ENCODE measurements at regions not wholly inside any gene's neighbourhood (a gene's known extent, or its start where the extent isn't known, plus 50 kb on each side); places are given as distances from the start of the nearest gene placed in this dataset.

DNA sequence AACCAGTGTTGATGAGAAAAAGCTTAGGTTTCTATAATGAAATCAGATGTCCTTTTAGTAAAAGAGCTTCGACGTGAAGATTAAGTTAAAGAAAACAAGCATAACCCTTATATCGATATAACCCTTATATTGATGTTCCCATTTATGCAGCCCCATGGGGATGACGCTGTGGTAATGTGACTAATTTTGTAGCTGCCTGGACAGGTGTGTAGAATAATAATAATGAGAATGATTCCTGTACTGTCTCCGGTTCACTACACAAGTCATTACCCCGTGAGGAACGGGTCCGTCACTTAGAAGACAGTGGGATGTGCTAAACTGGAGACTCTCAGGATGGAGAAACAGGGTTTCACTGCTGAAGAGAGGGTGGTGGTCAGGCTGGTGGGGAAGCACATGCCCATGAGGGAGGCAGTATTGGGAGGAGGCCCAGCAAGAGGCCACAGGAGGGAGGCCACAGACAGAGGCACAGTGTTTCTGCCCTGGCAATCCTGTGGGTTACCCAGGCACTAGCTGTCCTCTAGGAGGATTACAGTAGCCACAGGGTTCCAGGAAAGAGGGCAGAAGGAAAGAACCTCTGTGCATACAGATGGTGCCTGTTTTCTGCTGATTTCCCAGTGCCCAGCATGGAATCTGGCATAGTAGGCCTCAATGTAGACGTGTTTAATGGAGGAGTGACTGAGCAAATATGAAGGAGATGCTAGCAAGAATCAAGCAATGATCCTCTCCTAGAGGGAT, 191.1 kb upstream of the TSC22D2 start:
- Histone ChIP-seq H3K4me1 (peaks cover 16% of the 10 kb centered on the region), H3K9me3 (no peaks in the 10 kb centered on the region), H3K27me3 (no peaks in the 10 kb centered on the region), H3K27ac (no peak overlapping the region), H3K36me3 (no peaks in the 10 kb centered on the region), H3K4me3 (no peak overlapping the region)
- TF ChIP-seq, protein P1, sequence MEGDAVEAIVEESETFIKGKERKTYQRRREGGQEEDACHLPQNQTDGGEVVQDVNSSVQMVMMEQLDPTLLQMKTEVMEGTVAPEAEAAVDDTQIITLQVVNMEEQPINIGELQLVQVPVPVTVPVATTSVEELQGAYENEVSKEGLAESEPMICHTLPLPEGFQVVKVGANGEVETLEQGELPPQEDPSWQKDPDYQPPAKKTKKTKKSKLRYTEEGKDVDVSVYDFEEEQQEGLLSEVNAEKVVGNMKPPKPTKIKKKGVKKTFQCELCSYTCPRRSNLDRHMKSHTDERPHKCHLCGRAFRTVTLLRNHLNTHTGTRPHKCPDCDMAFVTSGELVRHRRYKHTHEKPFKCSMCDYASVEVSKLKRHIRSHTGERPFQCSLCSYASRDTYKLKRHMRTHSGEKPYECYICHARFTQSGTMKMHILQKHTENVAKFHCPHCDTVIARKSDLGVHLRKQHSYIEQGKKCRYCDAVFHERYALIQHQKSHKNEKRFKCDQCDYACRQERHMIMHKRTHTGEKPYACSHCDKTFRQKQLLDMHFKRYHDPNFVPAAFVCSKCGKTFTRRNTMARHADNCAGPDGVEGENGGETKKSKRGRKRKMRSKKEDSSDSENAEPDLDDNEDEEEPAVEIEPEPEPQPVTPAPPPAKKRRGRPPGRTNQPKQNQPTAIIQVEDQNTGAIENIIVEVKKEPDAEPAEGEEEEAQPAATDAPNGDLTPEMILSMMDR (IDR thresholded peaks at IDR 0.05), result no peak
- no peak for TF ChIP-seq POLR2AphosphoS5 (IDR thresholded peaks at IDR 0.05; ENCODE audit: insufficient read depth in 1 of 2, low read depth in 1 of 2)
- TF ChIP-seq POLR2A (IDR thresholded peaks at IDR 0.05), result no peak
- peak in 1 of 2 donors; percentile 83 for DNase-seq (ENCODE audit: extremely low spot score in 2 of 2)
- intact Hi-C loops (cut with DNase I), result no loop called here

DNA sequence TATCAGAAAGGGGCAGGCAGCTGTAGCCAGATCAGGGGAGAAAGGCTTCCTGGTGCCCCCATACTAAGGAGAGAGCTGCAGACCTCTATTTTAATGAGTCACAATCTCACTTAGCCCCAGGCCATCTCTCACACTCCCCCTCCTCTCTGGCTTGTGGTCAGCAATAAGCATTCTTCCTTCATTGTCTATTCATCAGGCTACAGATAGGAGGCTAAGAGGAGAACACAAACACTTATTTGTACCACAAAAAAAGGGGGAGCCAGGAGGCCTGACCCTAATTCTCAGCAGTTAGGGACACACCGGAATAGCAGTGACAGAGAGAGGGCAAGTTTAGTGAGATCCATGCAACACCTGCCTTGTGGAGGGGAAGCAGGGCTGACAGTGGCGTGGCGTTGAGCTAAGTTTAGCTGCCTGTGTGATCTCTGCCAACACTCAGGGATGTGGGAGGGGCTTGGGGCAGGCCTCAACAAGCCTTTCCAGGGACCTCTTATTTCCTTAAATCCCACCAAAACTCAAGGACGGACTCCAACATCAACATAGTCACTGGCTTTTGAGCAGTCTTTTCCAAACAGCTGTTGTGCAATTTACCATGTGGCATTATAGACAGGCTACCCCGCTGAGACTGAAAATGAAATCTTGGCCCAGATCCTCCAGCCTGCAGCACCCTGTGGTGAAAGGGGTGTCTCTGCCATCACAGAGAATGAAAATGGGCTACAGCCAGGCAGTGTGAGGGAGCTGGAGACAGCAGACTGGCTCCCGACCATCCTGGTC, 191.9 kb upstream of the TSC22D2 start:
- no peak overlapping the region for H3K4me3 ChIP-seq

DNA sequence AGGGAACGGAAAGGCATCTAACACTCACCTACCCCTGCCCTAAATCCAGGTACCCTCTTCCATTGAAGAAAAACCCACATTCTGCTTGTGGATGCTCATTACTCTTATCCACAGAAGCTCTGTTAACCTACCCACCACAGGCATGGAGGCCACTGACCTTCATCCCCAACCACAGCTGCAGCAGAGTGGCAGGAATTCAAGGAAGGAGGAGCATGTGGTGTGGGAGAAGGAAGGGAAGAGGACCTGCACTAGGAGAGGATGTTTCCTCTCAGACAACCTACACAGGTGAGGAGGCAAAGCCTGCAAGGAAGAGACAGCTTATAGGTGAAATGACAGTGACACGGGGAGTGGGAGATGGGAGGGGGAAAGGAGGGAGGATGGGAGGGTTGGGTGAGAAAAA, 192.5 kb upstream of the TSC22D2 start:
- peaks cover 11% of the 10 kb centered on the region for H3K4me1 ChIP-seq
- intact Hi-C loops (cut with DNase I), result no loop called here
- H3K27me3 ChIP-seq, result no peaks in the 10 kb centered on the region
- TF ChIP-seq, protein P1 (IDR thresholded peaks at IDR 0.05), result no peak
- H3K4me3 ChIP-seq, result no peak overlapping the region
- no peak overlapping the region for H3K27ac ChIP-seq
- no peaks in the 10 kb centered on the region for H3K36me3 ChIP-seq
- DNase-seq (ENCODE audit: extremely low spot score in 2 of 2), result peak in 1 of 2 donors; percentile 65
- no peaks in the 10 kb centered on the region for H3K9me3 ChIP-seq

More for the DNA sequence above, 191.9 kb upstream of the TSC22D2 start:
- TF ChIP-seq POLR2AphosphoS5 (IDR thresholded peaks at IDR 0.05; ENCODE audit: insufficient read depth in 1 of 2, low read depth in 1 of 2), result no peak
- TF ChIP-seq, protein P1 (IDR thresholded peaks at IDR 0.05), result no peak
- no peak for TF ChIP-seq POLR2A (IDR thresholded peaks at IDR 0.05)
- H3K36me3 ChIP-seq, result no peaks in the 10 kb centered on the region
- H3K27ac ChIP-seq, result no peak overlapping the region
- intact Hi-C loops (cut with DNase I), result no loop called here
- peak in 1 of 2 donors; percentile 77 for DNase-seq (ENCODE audit: extremely low spot score in 2 of 2)
- H3K4me1 ChIP-seq, result peaks cover 13% of the 10 kb centered on the region
- H3K27me3 ChIP-seq, result no peaks in the 10 kb centered on the region
- no peaks in the 10 kb centered on the region for H3K9me3 ChIP-seq

DNA sequence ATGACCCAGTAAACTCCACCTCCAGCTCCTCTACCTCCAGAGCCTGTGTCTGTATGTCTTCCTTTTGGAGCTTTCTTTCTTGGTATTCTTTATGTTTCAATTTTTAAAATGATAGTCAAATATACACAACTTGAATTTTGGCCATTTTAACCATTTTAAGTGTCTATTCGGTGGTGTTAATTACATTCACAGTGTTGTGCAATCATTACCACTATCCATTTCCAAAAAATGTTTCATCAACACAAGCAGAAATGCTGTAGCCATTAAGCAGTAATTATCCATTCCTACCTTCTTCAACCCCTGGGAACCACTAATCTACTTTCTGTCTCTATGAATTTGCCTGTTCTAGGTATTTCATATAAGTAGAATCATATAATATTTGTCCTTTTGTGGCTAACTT, 194.5 kb upstream of the TSC22D2 start:
- DNase-seq (ENCODE audit: extremely low spot score in 2 of 2), result no peak
- intact Hi-C loops (cut with DNase I), result no loop called here
- H3K9me3 ChIP-seq, result no peaks in the 10 kb centered on the region

More for the DNA sequence above, 194.5 kb upstream of the TSC22D2 start:
- TF ChIP-seq, protein P1 (IDR thresholded peaks at IDR 0.05), result no peak
- TF ChIP-seq POLR2AphosphoS5 (IDR thresholded peaks at IDR 0.05; ENCODE audit: insufficient read depth in 1 of 2, low read depth in 1 of 2), result no peak
- no peak for TF ChIP-seq POLR2A (IDR thresholded peaks at IDR 0.05)
- H3K4me1 ChIP-seq, result peaks cover 11% of the 10 kb centered on the region
- H3K27ac ChIP-seq, result no peak overlapping the region
- H3K36me3 ChIP-seq, result no peaks in the 10 kb centered on the region
- H3K27me3 ChIP-seq, result no peaks in the 10 kb centered on the region
- no peak overlapping the region for H3K4me3 ChIP-seq
